Tibial nerve (tissue), 4 donors: ENCODE measurements at regions not wholly inside any gene's neighbourhood (a gene's known extent, or its start where the extent isn't known, plus 50 kb on each side); places are given as distances from the start of the nearest gene placed in this dataset.

Experiments
- EP300 ChIP-seq, 2 donors: sonication (generic); formaldehyde crosslinking; IDR thresholded peaks; one replicate each; pipeline ENCODE4 v1.6.1; 2017; ENCODE audit warnings: antibody characterized with exemption in 2 of 2, mild to moderate bottlenecking in 1 of 2
- POLR2A ChIP-seq, 2 donors: fragments of 450-650 bp; IDR thresholded peaks; one replicate each; pipeline ENCODE4 v1.6.1; 2017; ENCODE audit warnings: antibody characterized with exemption in 2 of 2, mild to moderate bottlenecking in 2 of 2, moderate library complexity in 2 of 2
- TF ChIP-seq, protein P1 (sequence below), 5 experiments: fragments of 200-600 bp in 3 of 5; fragments of 450-650 bp in 2 of 5; sonication (generic) in 3 of 5; IDR thresholded peaks; one replicate each; pipeline ENCODE4 v1.5.1; 2016 to 2019; ENCODE audit warnings: antibody characterized with exemption in 5 of 5, mild to moderate bottlenecking in 3 of 5, moderate library complexity in 2 of 5

- no peak for TF ChIP-seq EP300 (IDR thresholded peaks at IDR 0.05)
- TF ChIP-seq, protein P1, sequence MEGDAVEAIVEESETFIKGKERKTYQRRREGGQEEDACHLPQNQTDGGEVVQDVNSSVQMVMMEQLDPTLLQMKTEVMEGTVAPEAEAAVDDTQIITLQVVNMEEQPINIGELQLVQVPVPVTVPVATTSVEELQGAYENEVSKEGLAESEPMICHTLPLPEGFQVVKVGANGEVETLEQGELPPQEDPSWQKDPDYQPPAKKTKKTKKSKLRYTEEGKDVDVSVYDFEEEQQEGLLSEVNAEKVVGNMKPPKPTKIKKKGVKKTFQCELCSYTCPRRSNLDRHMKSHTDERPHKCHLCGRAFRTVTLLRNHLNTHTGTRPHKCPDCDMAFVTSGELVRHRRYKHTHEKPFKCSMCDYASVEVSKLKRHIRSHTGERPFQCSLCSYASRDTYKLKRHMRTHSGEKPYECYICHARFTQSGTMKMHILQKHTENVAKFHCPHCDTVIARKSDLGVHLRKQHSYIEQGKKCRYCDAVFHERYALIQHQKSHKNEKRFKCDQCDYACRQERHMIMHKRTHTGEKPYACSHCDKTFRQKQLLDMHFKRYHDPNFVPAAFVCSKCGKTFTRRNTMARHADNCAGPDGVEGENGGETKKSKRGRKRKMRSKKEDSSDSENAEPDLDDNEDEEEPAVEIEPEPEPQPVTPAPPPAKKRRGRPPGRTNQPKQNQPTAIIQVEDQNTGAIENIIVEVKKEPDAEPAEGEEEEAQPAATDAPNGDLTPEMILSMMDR (IDR thresholded peaks at IDR 0.05): no peak
- TF ChIP-seq POLR2A (IDR thresholded peaks at IDR 0.05): no peak
Observed at GRCh38 chr12:58757422-58757821, 162.9 kb downstream of the LRIG3 start.
